Astrocyte (in vitro differentiated cells and primary cell): ENCODE measurements at regions not wholly inside any gene's neighbourhood (a gene's known extent, or its start where the extent isn't known, plus 50 kb on each side); places are given as distances from the start of the nearest gene placed in this dataset.

ENCODE experiments used
- EZH2 ChIP-seq: IDR thresholded peaks from 2 replicates; pipeline ENCODE4 v1.6.1; 2012; ENCODE audit warnings: mild to moderate bottlenecking, low read length, inconsistent platforms; ENCODE audit not compliant: insufficient read depth
- TF ChIP-seq, protein P1 (sequence below): IDR thresholded peaks from 2 replicates; pipeline ENCODE4 v1.5.1; 2011; ENCODE audit warnings: low read depth, mild to moderate bottlenecking, inconsistent platforms, low read length, moderate library complexity; ENCODE audit not compliant: insufficient read depth

DNA sequence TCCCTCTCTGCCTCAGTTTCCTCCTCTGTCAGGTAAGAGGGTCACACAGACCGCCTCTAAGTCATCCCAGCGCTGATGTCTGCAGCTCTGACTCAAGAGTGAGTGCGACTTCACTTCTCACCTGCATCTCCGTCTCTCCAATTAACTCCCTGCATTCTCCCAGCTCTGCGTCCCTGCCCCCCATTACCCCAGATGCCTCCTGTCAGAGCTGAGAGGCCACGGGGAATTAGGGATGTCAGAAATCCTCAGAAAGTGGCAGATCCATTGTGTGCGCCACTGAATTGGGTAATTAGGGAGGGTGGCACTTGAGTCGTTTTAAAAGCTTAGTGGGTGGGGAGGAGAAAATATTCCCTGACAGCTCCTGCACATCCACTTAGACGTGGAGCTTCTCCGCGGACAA is 885.4 kb upstream of the EEF2KMT start:
- TF ChIP-seq, protein P1, sequence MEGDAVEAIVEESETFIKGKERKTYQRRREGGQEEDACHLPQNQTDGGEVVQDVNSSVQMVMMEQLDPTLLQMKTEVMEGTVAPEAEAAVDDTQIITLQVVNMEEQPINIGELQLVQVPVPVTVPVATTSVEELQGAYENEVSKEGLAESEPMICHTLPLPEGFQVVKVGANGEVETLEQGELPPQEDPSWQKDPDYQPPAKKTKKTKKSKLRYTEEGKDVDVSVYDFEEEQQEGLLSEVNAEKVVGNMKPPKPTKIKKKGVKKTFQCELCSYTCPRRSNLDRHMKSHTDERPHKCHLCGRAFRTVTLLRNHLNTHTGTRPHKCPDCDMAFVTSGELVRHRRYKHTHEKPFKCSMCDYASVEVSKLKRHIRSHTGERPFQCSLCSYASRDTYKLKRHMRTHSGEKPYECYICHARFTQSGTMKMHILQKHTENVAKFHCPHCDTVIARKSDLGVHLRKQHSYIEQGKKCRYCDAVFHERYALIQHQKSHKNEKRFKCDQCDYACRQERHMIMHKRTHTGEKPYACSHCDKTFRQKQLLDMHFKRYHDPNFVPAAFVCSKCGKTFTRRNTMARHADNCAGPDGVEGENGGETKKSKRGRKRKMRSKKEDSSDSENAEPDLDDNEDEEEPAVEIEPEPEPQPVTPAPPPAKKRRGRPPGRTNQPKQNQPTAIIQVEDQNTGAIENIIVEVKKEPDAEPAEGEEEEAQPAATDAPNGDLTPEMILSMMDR = no peak
- TF ChIP-seq EZH2 = no peak
